LNCAP (cell line): ENCODE measurements at regions not wholly inside any gene's neighbourhood (a gene's known extent, or its start where the extent isn't known, plus 50 kb on each side); places are given as distances from the start of the nearest gene placed in this dataset.

Experiments used
- CTCF ChIP-seq: fragments of 450-650 bp; IDR thresholded peaks from 2 replicates; pipeline ENCODE4 v1.5.1; 2017; ENCODE audit warnings: mild to moderate bottlenecking

DNA sequence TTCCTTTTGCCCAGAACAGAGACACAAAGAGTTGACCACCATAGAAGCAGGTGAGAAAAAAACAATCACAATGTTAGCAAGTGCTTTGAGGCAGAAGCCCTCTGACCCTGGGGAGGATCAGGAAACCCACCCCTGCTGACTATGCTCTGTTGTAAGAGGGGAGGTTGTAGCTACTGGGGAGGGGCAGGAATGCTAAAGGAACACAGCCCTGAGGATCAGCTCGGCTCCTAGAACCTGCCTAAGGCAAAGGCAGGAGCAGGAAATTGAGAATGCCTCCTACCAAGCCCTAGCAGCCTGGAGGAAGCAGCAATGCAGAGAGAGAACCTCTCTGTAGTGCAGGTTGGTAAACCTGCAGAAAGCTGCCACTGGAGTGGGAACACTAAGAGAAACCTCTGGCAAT lies 624.0 kb upstream of the KLF12 start:
- no peak for TF ChIP-seq CTCF

- no peak for TF ChIP-seq CTCF
These were observed 620.9 kb upstream of the KLF12 start for GRCh38 chr13:74755065-74755464.

DNA sequence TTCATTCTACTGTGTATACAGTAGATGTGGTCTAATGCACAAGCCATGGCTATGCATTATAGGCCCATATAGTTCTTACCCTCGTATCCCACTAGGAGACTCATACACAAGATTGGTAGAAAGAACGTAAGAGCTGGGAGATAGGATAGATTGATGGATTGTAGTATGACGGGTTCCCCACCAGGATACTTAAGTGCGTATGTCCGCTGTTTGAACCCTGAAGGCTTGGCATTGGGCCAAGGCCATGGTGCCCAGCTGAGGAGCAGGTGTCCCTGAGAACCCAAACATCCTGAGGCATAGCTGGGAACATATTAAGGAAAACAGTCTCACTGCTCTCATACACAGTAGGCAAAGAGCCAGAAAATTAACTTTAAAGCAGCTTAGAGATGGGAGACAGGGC lies 617.5 kb upstream of the KLF12 start:
- TF ChIP-seq CTCF = no peak

GRCh38 chr13:74747186-74747955 lies 613.2 kb upstream of the KLF12 start:
- TF ChIP-seq CTCF = no peak

DNA sequence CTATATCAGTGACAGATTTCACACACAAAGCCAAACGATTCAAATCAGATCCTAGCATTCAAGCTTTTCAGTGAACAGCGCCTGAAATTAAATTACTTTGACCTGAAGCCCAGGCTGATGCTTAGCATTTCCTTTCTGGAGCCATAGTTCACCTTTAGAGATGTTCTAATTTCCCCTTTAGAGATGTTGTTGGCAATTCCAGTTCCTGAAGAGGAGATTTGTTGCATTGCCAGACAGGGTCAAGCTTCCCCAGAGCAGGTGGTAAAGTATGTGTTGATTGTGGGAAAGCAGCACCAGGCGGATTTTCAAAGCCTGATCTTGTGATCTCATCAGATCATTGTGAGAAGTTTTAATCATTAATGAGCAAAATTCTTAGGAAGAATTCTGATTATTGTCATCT lies 609.8 kb upstream of the KLF12 start:
- no peak for TF ChIP-seq CTCF

GRCh38 chr13:74741732-74742131 lies 607.5 kb upstream of the KLF12 start:
- no peak for TF ChIP-seq CTCF

- no peak for TF ChIP-seq CTCF
These were observed 598.7 kb upstream of the KLF12 start for GRCh38 chr13:74732736-74733385.
